ENCODE measurements at regions not wholly inside any gene's neighbourhood (a gene's known extent, or its start where the extent isn't known, plus 50 kb on each side); places are given as distances from the start of the nearest gene placed in this dataset.
"Not testable (repeated sequence)": the region's sequence is repeated elsewhere in the genome, so short reads cannot be mapped to it uniquely, and the experiment has no call there.

DNA sequence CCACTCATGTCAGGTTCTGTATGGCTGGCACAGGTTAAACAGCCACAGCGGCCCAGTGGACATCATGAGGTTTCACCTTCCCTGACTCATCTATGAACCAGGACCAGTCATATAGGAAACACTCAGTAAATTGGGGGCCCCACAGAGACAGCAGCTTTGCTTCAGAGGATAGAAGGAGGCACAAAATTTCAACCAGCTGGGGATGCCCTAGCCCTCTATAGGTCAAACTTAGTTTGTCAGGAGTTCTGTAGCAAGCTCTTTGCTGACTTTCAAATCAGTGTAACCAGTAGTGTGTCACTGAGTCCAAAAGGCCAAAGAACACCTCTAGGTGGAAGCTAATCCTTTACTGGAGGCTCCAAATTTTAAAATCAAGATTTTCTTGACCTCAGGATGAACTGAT, 4157.8 kb upstream of the TPTE start:
- not testable (repeated sequence) for ATAC-seq; DNase-seq (ENCODE audit: low spot score)

DNA sequence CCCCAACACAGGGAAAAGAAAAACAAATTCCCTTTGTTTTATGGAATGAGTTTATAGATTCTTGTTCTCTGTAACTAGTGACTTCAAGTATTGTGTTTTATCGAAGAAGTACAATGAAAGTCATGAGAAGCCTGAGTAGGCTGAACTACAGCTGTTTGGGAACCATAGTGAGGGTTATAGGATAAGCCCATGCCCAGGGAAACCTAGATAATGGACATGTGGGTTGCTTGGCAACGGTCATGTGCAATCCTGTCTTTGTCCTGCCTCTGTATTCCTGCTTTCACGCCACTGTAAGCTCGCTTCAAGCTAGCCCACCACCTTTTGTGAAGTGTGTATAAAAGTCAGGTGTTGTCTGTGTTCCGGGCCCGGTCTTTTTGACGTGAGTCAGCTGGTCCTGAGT, 4152.6 kb upstream of the TPTE start:
- DNase-seq (ENCODE audit: low spot score) = peak; percentile 36
- ATAC-seq = not testable (repeated sequence)

DNA sequence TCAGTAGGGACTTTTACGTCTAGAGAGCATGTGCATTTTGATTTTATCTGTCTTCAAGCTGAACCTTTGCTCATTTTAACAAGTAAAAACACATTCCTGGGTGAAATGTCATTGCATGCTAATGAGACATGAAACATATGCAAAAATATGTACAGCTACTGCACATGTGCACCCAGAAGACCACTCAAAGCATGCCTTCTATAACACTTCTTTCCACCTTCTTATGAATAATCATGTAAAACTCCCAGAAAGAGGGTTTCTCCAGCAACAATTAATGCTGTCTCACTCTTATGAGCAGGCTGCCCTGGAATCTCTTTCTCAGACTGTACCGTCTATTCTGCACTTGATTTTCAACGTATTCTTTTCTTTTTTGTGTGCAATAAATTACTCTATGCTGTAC, 4148.1 kb upstream of the TPTE start:
- DNase-seq (ENCODE audit: low spot score); ATAC-seq: not testable (repeated sequence)

DNA sequence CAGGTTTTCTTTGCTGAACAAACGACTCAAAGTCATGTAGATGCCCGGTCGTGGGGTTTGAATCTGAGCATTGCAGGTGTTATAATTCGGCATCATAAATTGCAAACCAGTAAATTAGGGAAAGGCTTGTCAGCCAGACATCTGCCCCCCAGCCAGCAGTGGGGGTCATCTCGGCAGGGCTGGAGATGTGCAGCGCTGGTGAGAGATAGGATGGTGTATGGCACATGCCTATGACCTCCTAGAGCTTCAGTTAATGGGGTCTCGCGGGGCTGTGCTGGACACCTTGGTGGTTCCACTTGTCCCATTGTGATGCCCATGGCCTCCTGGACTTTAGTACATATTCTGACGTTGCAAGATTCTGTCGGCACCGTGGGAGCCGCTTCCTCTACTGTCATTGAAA, 4147.2 kb upstream of the TPTE start:
- ATAC-seq = not testable (repeated sequence)
- DNase-seq (ENCODE audit: low spot score) = peak; percentile 63

DNA sequence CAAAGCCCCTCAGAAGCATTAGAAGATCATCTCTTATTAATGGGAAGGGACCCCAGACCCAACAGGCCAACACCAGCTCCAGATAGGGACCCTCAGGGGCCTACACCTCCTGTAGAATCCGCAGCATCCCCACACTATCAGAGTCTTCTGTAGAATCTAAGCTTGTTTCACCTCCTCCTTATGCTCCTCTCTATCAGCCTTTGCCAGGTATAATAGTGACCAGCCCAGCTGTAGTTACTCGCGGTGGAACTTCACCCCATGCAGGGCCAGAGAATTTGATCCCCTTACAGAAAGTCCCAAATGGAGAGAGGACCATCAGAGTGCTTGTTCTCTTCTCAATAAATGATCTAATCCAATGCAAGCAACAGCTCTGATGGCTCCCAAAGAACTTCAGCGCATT, 4146.5 kb upstream of the TPTE start:
- peak; percentile 45 for DNase-seq (ENCODE audit: low spot score)
- ATAC-seq = not testable (repeated sequence)

DNA sequence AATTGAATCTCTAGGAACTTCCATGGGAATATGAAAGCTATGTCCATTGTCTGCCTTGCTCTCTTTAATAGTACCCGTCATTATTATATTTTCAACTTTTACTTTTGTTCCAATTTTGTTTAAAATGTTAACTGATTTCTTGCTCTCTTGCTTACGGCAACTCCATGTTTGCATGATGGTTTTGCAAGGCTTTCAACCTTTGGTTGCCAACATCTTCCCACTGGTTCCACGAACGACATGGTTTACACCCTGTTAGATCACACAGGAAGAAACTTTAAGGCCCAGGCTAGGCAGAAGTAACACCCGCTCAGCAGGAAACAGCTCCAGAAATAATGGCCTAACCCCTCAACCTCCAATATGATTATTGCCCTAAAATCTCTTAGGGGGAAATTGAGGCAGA, 4145.6 kb upstream of the TPTE start:
- ATAC-seq = not testable (repeated sequence)
- peak; percentile 38 for DNase-seq (ENCODE audit: low spot score)

DNA sequence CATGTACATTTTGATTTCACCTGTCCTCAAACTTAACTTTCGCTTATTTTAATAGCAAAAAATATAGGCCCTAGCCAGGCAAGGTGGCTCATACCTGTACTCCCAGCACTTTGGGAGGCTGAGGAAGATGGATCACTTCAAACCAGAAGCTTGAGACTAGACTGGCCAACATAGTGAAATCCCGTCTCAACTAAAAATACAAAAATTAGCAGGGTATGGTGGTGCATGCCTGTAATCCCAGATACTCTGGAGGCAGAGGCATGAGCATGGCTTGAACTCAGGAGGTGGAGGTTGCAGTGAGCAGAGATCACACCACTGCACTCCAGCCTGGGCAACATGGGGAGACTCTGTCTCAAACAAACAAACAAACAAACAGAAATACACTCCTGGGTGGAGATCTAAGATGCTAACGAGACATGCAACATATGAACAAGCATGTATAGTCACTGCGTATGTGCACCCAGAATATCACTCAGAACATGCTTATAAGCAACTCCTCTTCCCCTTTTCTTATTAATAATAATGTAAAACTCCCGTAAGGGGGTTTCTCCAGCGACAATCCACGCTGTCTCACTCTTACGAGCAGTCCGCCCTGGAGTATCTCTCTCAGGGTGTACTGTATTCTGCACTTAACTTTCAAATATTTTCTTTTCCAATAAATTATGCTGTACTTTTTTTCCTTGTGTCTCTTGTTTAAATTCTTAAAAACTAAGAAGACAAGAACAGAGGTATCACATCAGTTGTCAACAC, 4144.9 kb upstream of the TPTE start:
- not testable (repeated sequence) for DNase-seq (ENCODE audit: low spot score); ATAC-seq

Data from left lobe of liver (tissue), 2 donors.